Fibroblast of lung (primary cell): ENCODE measurements at regions not wholly inside any gene's neighbourhood (a gene's known extent, or its start where the extent isn't known, plus 50 kb on each side); places are given as distances from the start of the nearest gene placed in this dataset.

Experiments used
- EZH2 ChIP-seq: IDR thresholded peaks from 2 replicates; pipeline ENCODE4 v1.5.1; 2012; ENCODE audit warnings: low read length, control low read depth, mild to moderate bottlenecking; ENCODE audit errors: missing control alignments
- TF ChIP-seq, protein P1 (sequence below), 2 donors: IDR thresholded peaks in 1 of 2; conservative IDR thresholded peaks in 1 of 2; 1 replicate in 1 of 2; 2 replicates in 1 of 2; pipeline ENCODE4 v1.5.1; 2011 to 2012; ENCODE audit warnings: low read length in 2 of 2, control low read depth in 1 of 2, inconsistent platforms in 1 of 2, low read depth in 1 of 2, mild to moderate bottlenecking in 1 of 2

DNA sequence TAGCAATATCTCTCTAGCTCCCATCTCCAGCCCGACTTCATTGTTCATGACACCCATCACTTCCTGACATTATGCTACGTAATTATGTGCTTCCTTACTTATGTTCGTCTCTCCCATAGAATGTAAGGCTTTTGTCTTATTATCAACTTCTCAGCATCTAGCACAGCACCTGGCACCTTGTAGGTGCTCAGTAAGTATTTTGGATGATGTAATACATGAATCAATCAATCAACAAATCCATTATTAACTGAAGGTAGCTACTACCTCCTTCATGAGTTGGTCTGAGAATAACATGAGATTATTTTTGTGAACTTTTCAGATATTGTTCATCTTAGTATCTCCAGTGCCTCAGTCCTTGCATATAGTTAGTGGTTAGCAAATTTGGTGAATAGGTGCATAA is 109.3 kb downstream of the EN1 start:
- TF ChIP-seq, protein P1, sequence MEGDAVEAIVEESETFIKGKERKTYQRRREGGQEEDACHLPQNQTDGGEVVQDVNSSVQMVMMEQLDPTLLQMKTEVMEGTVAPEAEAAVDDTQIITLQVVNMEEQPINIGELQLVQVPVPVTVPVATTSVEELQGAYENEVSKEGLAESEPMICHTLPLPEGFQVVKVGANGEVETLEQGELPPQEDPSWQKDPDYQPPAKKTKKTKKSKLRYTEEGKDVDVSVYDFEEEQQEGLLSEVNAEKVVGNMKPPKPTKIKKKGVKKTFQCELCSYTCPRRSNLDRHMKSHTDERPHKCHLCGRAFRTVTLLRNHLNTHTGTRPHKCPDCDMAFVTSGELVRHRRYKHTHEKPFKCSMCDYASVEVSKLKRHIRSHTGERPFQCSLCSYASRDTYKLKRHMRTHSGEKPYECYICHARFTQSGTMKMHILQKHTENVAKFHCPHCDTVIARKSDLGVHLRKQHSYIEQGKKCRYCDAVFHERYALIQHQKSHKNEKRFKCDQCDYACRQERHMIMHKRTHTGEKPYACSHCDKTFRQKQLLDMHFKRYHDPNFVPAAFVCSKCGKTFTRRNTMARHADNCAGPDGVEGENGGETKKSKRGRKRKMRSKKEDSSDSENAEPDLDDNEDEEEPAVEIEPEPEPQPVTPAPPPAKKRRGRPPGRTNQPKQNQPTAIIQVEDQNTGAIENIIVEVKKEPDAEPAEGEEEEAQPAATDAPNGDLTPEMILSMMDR (conservative IDR thresholded peaks at IDR 0.05 in 1 of 2, IDR thresholded peaks at IDR 0.05 in 1 of 2; ENCODE audit: low read depth in 1 of 2, low read length in 2 of 2): no peak
- TF ChIP-seq EZH2: no peak
